AG04450 (cell line): ENCODE measurements at regions not wholly inside any gene's neighbourhood (a gene's known extent, or its start where the extent isn't known, plus 50 kb on each side); places are given as distances from the start of the nearest gene placed in this dataset.
"Not testable (repeated sequence)": the region's sequence is repeated elsewhere in the genome, so short reads cannot be mapped to it uniquely, and the experiment has no call there.

Experiments
- CTCF ChIA-PET: fragments of 300-600, 350-600 bp; formaldehyde crosslinking; extraction: SDS; loops from one replicate; lab custom pipeline; 2022; ENCODE audit warnings: antibody characterized with exemption, inconsistent platforms; lab: Charles Lee
- POLR2A ChIA-PET: fragments of 350-600 bp; formaldehyde crosslinking; extraction: SDS; loops from one replicate; lab custom pipeline; 2021; ENCODE audit warnings: antibody characterized with exemption, inconsistent platforms; lab: Yijun Ruan, JAX
- DNase-seq: peaks from one replicate; pipeline ENCODE4 v3.0.0-alpha.2; 2011; ENCODE audit warnings: low read depth, low spot score
- H3K27ac ChIP-seq: one replicate; pipeline ENCODE4 v1.5.1; 2012; ENCODE audit warnings: low read depth, low read length, control low read depth
- H3K27me3 ChIP-seq: one replicate; pipeline ENCODE4 v1.6.0; 2012; ENCODE audit warnings: low read length; ENCODE audit not compliant: control insufficient read depth, insufficient read depth
- H3K4me3 ChIP-seq: 2 replicates; pipeline ENCODE4 v1.5.1; 2011; ENCODE audit warnings: mild to moderate bottlenecking, low read depth, low read length, control low read depth
- H3K9me3 ChIP-seq: 2 replicates; pipeline ENCODE4 v1.5.1; 2012; ENCODE audit warnings: low read length; ENCODE audit not compliant: control insufficient read depth, insufficient read depth
- CTCF ChIP-seq: IDR thresholded peaks from 2 replicates; pipeline ENCODE4 v1.5.1; 2011; ENCODE audit warnings: low read depth, low read length, control low read depth, inconsistent platforms

DNA sequence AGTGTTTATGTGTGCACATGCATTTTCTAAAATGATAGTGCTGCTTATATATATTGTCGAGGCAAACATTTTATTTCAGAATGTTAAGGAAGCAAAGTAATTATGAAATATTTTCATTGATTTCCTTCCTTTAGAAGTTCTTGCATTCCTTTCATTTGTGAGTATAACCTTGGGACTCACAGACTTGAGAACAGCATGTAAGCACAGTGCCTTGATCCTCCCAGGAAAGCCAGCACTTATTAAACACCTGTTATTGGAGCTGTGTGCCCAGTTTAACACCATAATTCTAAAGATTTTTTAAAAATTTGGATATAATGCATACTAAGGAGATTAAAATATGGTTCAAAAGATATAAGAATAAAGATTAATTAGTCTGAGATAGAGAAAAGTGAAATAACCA lies 554.4 kb upstream of the FAM98A start:
- DNase-seq = no peak
- no peak for TF ChIP-seq CTCF
- H3K9me3 ChIP-seq = peaks cover 4% of the 10 kb centered on the region; the same call in 1 of the 2 replicates
- CTCF ChIA-PET = no interaction called here
- POLR2A ChIA-PET = no interaction called here
- no peaks in the 10 kb centered on the region for H3K27me3 ChIP-seq
- no peak overlapping the region for H3K27ac ChIP-seq
- H3K4me3 ChIP-seq = no peak overlapping the region

- no peak for DNase-seq
- no peaks in the 10 kb centered on the region for H3K27me3 ChIP-seq
- peaks cover 19% of the 10 kb centered on the region for H3K9me3 ChIP-seq
- no peak overlapping the region for H3K4me3 ChIP-seq
- no peak for TF ChIP-seq CTCF
- ChIA-PET CTCF (no interaction called here), POLR2A (no interaction called here)
- no peak overlapping the region for H3K27ac ChIP-seq
Measured at GRCh38 chr2:34147780-34148179, 548.7 kb upstream of the FAM98A start.

- H3K4me3 ChIP-seq = no peak overlapping the region
- POLR2A ChIA-PET = no interaction called here
- no peak for DNase-seq
- H3K9me3 ChIP-seq = peaks cover 20% of the 10 kb centered on the region
- TF ChIP-seq CTCF = no peak
- no peaks in the 10 kb centered on the region for H3K27me3 ChIP-seq
- CTCF ChIA-PET = no interaction called here
- no peak overlapping the region for H3K27ac ChIP-seq
Measured at GRCh38 chr2:34143149-34143548, 544.0 kb upstream of the FAM98A start.

DNA sequence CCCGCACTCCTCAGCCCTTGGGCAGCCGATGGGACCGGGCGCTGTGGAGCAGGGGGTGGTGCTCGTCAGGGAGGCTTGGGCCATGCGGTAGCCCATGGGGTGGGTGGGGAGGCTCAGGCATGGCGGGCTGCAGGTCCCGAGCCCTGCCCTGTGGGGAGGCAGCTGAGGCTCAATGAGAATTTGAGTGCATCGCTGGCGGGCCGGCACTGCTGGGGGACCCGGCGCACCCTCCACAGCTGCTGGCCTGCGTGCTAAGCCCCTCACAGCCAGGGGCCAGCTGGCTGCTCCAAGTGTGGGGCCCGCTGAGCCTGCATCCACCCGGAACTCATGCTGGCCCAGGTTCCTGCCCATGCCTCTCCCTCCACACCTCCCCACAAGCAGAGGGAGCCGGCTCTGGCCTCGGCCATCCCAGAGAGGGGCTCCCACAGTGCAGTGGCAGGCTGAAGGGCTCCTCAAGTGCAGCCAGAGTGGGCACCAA lies 543.5 kb upstream of the FAM98A start:
- POLR2A ChIA-PET, H3K27me3 ChIP-seq, H3K4me3 ChIP-seq, H3K27ac ChIP-seq, DNase-seq, CTCF ChIA-PET: not testable (repeated sequence)
- peaks cover 14% of the 10 kb centered on the region for H3K9me3 ChIP-seq

GRCh38 chr2:34133065-34133464 lies 534.0 kb upstream of the FAM98A start:
- CTCF ChIA-PET, POLR2A ChIA-PET, H3K27ac ChIP-seq: not testable (repeated sequence)

DNA sequence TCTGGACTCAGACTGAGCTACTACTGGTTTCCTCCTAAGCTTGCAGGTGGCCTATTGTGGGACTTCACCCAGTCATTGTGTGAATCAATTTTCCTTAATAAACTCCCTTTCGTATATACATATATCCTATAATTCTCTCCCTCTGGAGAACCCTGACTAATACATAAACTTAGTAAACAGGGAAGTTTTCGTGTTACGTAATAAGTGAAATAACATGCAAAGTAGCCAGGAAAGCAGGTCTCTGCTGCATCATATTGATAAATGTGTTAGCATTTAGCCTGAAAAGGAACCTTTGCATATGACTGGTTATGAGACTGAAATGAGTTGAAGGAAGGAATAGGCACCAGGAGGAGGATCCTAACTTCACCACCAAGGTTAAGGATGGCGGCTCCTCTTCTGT lies 527.2 kb upstream of the FAM98A start:
- CTCF ChIA-PET = no interaction called here
- no peaks in the 10 kb centered on the region for H3K27me3 ChIP-seq

More at GRCh38 chr2:34133065-34133464, 534.0 kb upstream of the FAM98A start:
- H3K4me3 ChIP-seq, H3K27me3 ChIP-seq, DNase-seq: not testable (repeated sequence)
- H3K9me3 ChIP-seq = peaks cover 13% of the 10 kb centered on the region; the same call in 1 of the 2 replicates

More for the DNA sequence above, 527.2 kb upstream of the FAM98A start:
- H3K9me3 ChIP-seq = peaks cover 5% of the 10 kb centered on the region; the same call in 1 of the 2 replicates
- H3K4me3 ChIP-seq = no peak overlapping the region
- POLR2A ChIA-PET = no interaction called here
- H3K27ac ChIP-seq = no peak overlapping the region
- DNase-seq = no peak
- TF ChIP-seq CTCF = no peak
